Smooth muscle cell (in vitro differentiated cells): ENCODE measurements at regions not wholly inside any gene's neighbourhood (a gene's known extent, or its start where the extent isn't known, plus 50 kb on each side); places are given as distances from the start of the nearest gene placed in this dataset.

Experiments used
- DNase-seq: peaks from one replicate; lab custom pipeline; 2025; ENCODE audit not compliant: unreplicated experiment; lab: John Stamatoyannopoulos, UW
- H2AFZ ChIP-seq: fragments of 200-600 bp; sonication (generic); 2 replicates; pipeline ENCODE4 v1.6.0; 2016; ENCODE audit warnings: antibody characterized with exemption, low read depth, mild to moderate bottlenecking
- H3F3A ChIP-seq: fragments of 200-600 bp; sonication (generic); 2 replicates; pipeline ENCODE4 v1.6.0; 2017; ENCODE audit warnings: antibody characterized with exemption, low read depth
- H3K27ac ChIP-seq: fragments of 200-600 bp; sonication (generic); 2 replicates; pipeline ENCODE4 v1.5.1; 2016; ENCODE audit warnings: low read depth, mild to moderate bottlenecking
- H3K27me3 ChIP-seq: fragments of 200-600 bp; sonication (generic); 2 replicates; pipeline ENCODE4 v1.6.1; 2016; ENCODE audit warnings: low read depth, mild to moderate bottlenecking
- H3K36me3 ChIP-seq: fragments of 200-600 bp; sonication (generic); 2 replicates; pipeline ENCODE4 v1.5.1; 2016; ENCODE audit warnings: low read depth
- H3K4me1 ChIP-seq: fragments of 200-600 bp; sonication (generic); 2 replicates; pipeline ENCODE4 v1.5.1; 2016; ENCODE audit warnings: low read depth
- H3K4me2 ChIP-seq: fragments of 200-600 bp; sonication (generic); 2 replicates; pipeline ENCODE4 v1.6.0; 2016; ENCODE audit warnings: mild to moderate bottlenecking
- H3K4me3 ChIP-seq: fragments of 200-600 bp; sonication (generic); 2 replicates; pipeline ENCODE4 v1.5.1; 2016; ENCODE audit warnings: mild to moderate bottlenecking
- H3K79me2 ChIP-seq: fragments of 200-600 bp; sonication (generic); 2 replicates; pipeline ENCODE4 v1.6.0; 2016; ENCODE audit warnings: low read depth, mild to moderate bottlenecking
- H3K9ac ChIP-seq: fragments of 200-600 bp; sonication (generic); 2 replicates; pipeline ENCODE4 v1.6.0; 2016; ENCODE audit warnings: low read depth
- H3K9me3 ChIP-seq: fragments of 200-600 bp; sonication (generic); replicated peaks from 2 replicates; pipeline ENCODE4 v1.5.1; 2016; ENCODE audit warnings: low read depth
- H4K20me1 ChIP-seq: fragments of 200-600 bp; sonication (generic); 2 replicates; pipeline ENCODE4 v1.6.0; 2016; ENCODE audit warnings: low read depth
- WGBS: methylation state at CpG from one replicate; pipeline ENCODE4 v1.1.7; 2016; ENCODE audit warnings: low lambda C conversion rate; 5-methylcytosine and 5-hydroxymethylcytosine counted together
- TF ChIP-seq, protein P1 (sequence below): fragments of 200-600 bp; sonication (generic); IDR thresholded peaks from 2 replicates; pipeline ENCODE4 v1.5.1; 2017; ENCODE audit warnings: borderline replicate concordance, mild to moderate bottlenecking, antibody characterized with exemption; ENCODE audit not compliant: insufficient read depth, poor library complexity, severe bottlenecking

DNA sequence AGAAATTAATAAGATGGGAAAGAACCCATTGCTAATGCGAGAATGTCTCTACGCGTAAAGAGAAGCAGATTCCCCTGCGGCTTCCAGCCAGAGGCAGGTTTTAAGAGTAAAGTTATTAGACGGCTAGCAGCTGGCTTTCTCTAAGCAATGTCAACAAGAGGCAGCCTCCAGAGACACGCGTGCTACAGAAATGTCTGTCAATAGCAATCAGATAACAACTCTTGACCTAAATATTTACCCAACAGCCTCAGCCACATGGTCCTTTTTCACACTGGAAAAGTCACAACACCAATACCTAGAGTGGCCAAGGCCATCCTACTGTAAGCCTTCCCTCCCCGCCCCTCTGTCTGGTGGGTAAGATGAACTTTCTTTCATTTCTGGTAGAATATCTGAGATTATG, 146.0 kb upstream of the SFSWAP start:
- no peaks in the 10 kb centered on the region for H3K9me3 ChIP-seq
- no peaks in the 10 kb centered on the region for H4K20me1 ChIP-seq
- TF ChIP-seq, protein P1, sequence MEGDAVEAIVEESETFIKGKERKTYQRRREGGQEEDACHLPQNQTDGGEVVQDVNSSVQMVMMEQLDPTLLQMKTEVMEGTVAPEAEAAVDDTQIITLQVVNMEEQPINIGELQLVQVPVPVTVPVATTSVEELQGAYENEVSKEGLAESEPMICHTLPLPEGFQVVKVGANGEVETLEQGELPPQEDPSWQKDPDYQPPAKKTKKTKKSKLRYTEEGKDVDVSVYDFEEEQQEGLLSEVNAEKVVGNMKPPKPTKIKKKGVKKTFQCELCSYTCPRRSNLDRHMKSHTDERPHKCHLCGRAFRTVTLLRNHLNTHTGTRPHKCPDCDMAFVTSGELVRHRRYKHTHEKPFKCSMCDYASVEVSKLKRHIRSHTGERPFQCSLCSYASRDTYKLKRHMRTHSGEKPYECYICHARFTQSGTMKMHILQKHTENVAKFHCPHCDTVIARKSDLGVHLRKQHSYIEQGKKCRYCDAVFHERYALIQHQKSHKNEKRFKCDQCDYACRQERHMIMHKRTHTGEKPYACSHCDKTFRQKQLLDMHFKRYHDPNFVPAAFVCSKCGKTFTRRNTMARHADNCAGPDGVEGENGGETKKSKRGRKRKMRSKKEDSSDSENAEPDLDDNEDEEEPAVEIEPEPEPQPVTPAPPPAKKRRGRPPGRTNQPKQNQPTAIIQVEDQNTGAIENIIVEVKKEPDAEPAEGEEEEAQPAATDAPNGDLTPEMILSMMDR, result no peak
- no peak for DNase-seq
- 78% methylated on average over 8 of the region's 8 CpGs for WGBS
- H2AFZ ChIP-seq, result no peak overlapping the region
- H3K36me3 ChIP-seq, result no peaks in the 10 kb centered on the region
- H3F3A ChIP-seq, result no peaks in the 10 kb centered on the region
- H3K4me3 ChIP-seq, result no peak overlapping the region
- H3K27ac ChIP-seq, result no peak overlapping the region
- H3K79me2 ChIP-seq, result no peaks in the 10 kb centered on the region
- H3K4me1 ChIP-seq, result no peaks in the 10 kb centered on the region
- H3K9ac ChIP-seq, result no peak overlapping the region
- H3K27me3 ChIP-seq, result no peaks in the 10 kb centered on the region
- H3K4me2 ChIP-seq, result no peak overlapping the region

DNA sequence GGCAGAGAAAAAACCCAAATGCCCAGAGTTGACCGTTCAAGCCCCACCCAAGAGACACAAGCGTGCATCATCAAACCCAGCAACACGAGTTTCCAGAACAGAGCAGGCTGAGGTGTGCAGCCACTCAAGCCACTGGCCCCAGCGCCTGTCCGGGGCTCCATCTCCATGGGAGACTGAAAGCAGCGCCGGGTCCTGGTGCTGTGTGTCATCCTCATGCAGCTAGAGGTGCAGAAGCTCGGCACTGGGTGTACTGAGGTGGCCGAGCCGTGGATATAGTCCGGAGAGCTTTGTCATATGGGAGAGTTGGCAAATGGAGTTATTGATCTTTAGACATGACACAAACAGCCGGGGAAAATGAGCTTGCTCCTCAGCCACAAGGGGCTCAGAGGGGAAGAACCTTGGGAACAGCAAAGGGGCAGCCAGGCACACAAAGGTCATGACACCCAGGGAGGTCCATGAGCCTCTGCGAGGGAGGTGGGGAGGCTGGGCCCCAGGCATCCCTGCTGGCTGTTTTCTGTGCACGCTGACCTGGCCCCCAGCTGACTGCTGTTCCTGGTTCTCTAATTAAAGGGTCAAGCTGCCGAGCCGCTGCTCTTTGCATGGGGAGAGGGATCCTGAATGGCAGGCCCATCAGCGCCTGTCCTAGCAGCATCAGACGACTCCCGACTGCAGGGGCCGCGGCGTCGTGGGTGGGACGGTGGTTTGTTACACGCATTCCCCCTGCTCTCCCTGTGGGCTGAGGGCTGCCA, 145.4 kb upstream of the SFSWAP start:
- WGBS, result 82% methylated on average over 25 of the region's 25 CpGs
- H3K36me3 ChIP-seq, result no peaks in the 10 kb centered on the region

GRCh38 chr12:131568336-131568735, 142.6 kb upstream of the SFSWAP start:
- Histone ChIP-seq H3K4me2 (no peak overlapping the region), H4K20me1 (no peaks in the 10 kb centered on the region), H3K4me1 (no peaks in the 10 kb centered on the region), H3K9me3 (no peaks in the 10 kb centered on the region), H3K4me3 (no peak overlapping the region), H3K27ac (no peak overlapping the region), H3K79me2 (no peaks in the 10 kb centered on the region), H3K36me3 (no peaks in the 10 kb centered on the region), H2AFZ (no peak overlapping the region), H3K27me3 (no peaks in the 10 kb centered on the region), H3K9ac (no peak overlapping the region), H3F3A (no peaks in the 10 kb centered on the region)
- TF ChIP-seq, protein P1, result no peak
- no peak for DNase-seq

More for the DNA sequence above, 145.4 kb upstream of the SFSWAP start:
- H3K27me3 ChIP-seq, result no peaks in the 10 kb centered on the region
- no peak overlapping the region for H3K4me2 ChIP-seq
- no peaks in the 10 kb centered on the region for H3K79me2 ChIP-seq
- no peak overlapping the region for H2AFZ ChIP-seq
- H3K27ac ChIP-seq, result no peak overlapping the region
- H3K9ac ChIP-seq, result no peak overlapping the region
- no peaks in the 10 kb centered on the region for H4K20me1 ChIP-seq
- no peaks in the 10 kb centered on the region for H3K4me1 ChIP-seq
- no peaks in the 10 kb centered on the region for H3K9me3 ChIP-seq
- H3K4me3 ChIP-seq, result no peak overlapping the region
- no peaks in the 10 kb centered on the region for H3F3A ChIP-seq
- no peak for DNase-seq
- TF ChIP-seq, protein P1, result no peak

DNA sequence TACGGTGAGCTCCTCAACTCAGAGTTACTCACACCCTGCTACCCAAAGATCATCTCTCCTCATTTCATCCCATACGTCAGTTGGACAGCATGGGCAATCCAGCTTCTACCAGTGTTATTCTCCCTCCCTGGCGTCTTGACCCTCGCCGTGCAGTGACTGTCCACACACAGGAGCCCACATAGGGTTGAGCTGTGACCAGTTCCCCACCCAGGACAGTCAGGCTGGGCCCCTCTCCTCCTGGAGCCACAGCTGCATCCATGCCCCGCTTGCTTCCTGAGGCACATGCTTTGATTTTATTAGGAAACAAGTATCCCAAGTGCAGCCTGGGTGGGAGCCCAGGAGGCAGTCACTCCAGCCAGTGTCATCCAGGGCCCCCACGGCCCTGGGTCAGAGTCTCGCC, 140.3 kb upstream of the SFSWAP start:
- Histone ChIP-seq H3K4me2 (no peak overlapping the region), H3K27me3 (no peaks in the 10 kb centered on the region), H3F3A (no peaks in the 10 kb centered on the region), H3K36me3 (no peaks in the 10 kb centered on the region), H2AFZ (no peak overlapping the region), H3K27ac (no peak overlapping the region), H3K4me1 (no peaks in the 10 kb centered on the region), H4K20me1 (no peaks in the 10 kb centered on the region), H3K4me3 (no peak overlapping the region), H3K9ac (no peak overlapping the region), H3K9me3 (no peaks in the 10 kb centered on the region), H3K79me2 (no peaks in the 10 kb centered on the region)
- TF ChIP-seq, protein P1, result no peak
- DNase-seq, result no peak
- 83% methylated on average over 8 of the region's 8 CpGs for WGBS
